Gastrocnemius medialis (tissue), 4 donors: ENCODE measurements at regions not wholly inside any gene's neighbourhood (a gene's known extent, or its start where the extent isn't known, plus 50 kb on each side); places are given as distances from the start of the nearest gene placed in this dataset.

Experiments
- ATAC-seq, 2 donors: fragments of 150-250 bp; one replicate each; pipeline ENCODE4 v1.9.1; 2016
- DNase-seq, 2 donors: peaks; one replicate each; pipeline ENCODE4 v3.0.0-alpha.2; 2019
- H3K27ac ChIP-seq, 4 donors: fragments of 200-600 bp; sonication (generic); 1 replicate in 1 of 4; 2 replicates in 3 of 4; pipeline ENCODE4 v1.5.1; 2016 to 2018; ENCODE audit warnings: mild to moderate bottlenecking in 2 of 4, moderate library complexity in 1 of 4
- H3K27me3 ChIP-seq, 3 donors: fragments of 200-600 bp; sonication (generic) in 2 of 3; 1 replicate in 1 of 3; 2 replicates in 2 of 3; pipeline versions ENCODE4 v1.5.1 to v1.6.0; 2016 to 2019; ENCODE audit warnings: mild to moderate bottlenecking in 1 of 3, moderate library complexity in 1 of 3
- H3K36me3 ChIP-seq, 2 donors: fragments of 200-600 bp; sonication (generic) in 1 of 2; one replicate each; pipeline ENCODE4 v1.5.1; 2017 to 2018
- H3K4me1 ChIP-seq, 2 donors: fragments of 200-600 bp; sonication (generic) in 1 of 2; one replicate each; pipeline ENCODE4 v1.5.1; 2016 to 2017; ENCODE audit warnings: mild to moderate bottlenecking in 2 of 2
- H3K4me3 ChIP-seq, 4 donors: fragments of 200-600 bp; sonication (generic) in 3 of 4; 1 replicate in 1 of 4; 2 replicates in 3 of 4; pipeline ENCODE4 v1.5.1; 2016 to 2019; ENCODE audit warnings: mild to moderate bottlenecking in 2 of 4
- H3K9me3 ChIP-seq, 3 donors: fragments of 200-600 bp; sonication (generic) in 2 of 3; 1 replicate in 1 of 3; 2 replicates in 2 of 3; pipeline ENCODE4 v1.5.1; 2016 to 2019
- CTCF ChIP-seq, 5 experiments: fragments of 450-650 bp in 3 of 5; fragments of 200-600 bp in 2 of 5; sonication (generic) in 2 of 5; IDR thresholded peaks in 4 of 5; conservative IDR thresholded peaks in 1 of 5; 1 replicate in 4 of 5; 2 replicates in 1 of 5; pipeline ENCODE4 v1.5.1; 2016 to 2019; ENCODE audit warnings: antibody characterized with exemption in 5 of 5, mild to moderate bottlenecking in 3 of 5, moderate library complexity in 3 of 5
- POLR2A ChIP-seq, 2 donors: fragments of 450-650 bp; IDR thresholded peaks; one replicate each; pipeline ENCODE4 v1.6.1; 2017; ENCODE audit warnings: antibody characterized with exemption in 2 of 2, mild to moderate bottlenecking in 2 of 2, moderate library complexity in 2 of 2
- in situ Hi-C, 4 donors: fragments of 200-750 bp; cut with MboI; loops; one replicate each; pipeline versions ENCODE4 v1.15.0 to v1.8.0; 2017; ENCODE audit warnings: low sequenced_read_pairs in 4 of 4
- intact Hi-C: fragments of 100-400 bp; cut with DNase I; formaldehyde crosslinking; loops from one replicate; pipeline ENCODE4 v1.15.1; 2023; ENCODE audit warnings: low total_unique reads

GRCh38 chr21:28431527-28432200, 561.0 kb downstream of the LTN1 start:
- Histone ChIP-seq H3K9me3 (no peaks in the 10 kb centered on the region), H3K27me3 (no peaks in the 10 kb centered on the region), H3K4me3 (no peak overlapping the region), H3K4me1 (no peaks in the 10 kb centered on the region), H3K36me3 (no peaks in the 10 kb centered on the region), H3K27ac (no peak overlapping the region)
- no peak for ATAC-seq
- no peak for TF ChIP-seq CTCF (IDR thresholded peaks at IDR 0.05 in 4 of 5, conservative IDR thresholded peaks at IDR 0.05 in 1 of 5)
- no peak for TF ChIP-seq POLR2A (IDR thresholded peaks at IDR 0.05)
- intact Hi-C loops, result no loop called here
- in situ Hi-C loops, result no loop called here
- no peak for DNase-seq

DNA sequence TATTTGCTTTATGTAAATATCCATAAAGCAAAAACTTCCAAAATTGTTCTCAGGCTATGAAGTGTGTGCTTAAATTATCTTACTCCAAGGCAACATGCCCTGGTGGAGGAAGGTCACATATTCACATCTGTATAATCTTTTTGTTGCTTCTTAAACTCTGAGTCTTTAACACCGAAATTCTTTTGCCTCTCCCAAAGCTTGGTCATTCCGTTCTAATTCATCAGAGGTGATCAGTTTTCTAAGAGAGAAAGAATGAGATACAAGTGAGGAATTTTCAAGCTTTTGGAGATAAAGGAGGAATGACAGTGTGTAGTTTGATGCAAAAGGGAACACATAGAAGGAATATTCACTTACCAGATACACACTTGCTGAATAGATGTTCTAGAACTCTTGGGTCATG, 561.7 kb downstream of the LTN1 start:
- no peak overlapping the region for H3K27ac ChIP-seq
- no peaks in the 10 kb centered on the region for H3K4me1 ChIP-seq
- H3K9me3 ChIP-seq, result no peaks in the 10 kb centered on the region
- no peak for TF ChIP-seq CTCF (IDR thresholded peaks at IDR 0.05 in 4 of 5, conservative IDR thresholded peaks at IDR 0.05 in 1 of 5)
- no peak for TF ChIP-seq POLR2A (IDR thresholded peaks at IDR 0.05)
- ATAC-seq, result no peak
- intact Hi-C loops (no loop called here), in situ Hi-C loops (no loop called here)
- H3K27me3 ChIP-seq, result no peaks in the 10 kb centered on the region
- no peak overlapping the region for H3K4me3 ChIP-seq
- H3K36me3 ChIP-seq, result no peaks in the 10 kb centered on the region
- no peak for DNase-seq

GRCh38 chr21:28429161-28429560, 563.5 kb downstream of the LTN1 start:
- ATAC-seq, result no peak
- TF ChIP-seq POLR2A (IDR thresholded peaks at IDR 0.05) (no peak), CTCF (IDR thresholded peaks at IDR 0.05 in 4 of 5, conservative IDR thresholded peaks at IDR 0.05 in 1 of 5) (no peak)
- H3K4me1 ChIP-seq, result no peaks in the 10 kb centered on the region
- DNase-seq, result no peak
- no peaks in the 10 kb centered on the region for H3K9me3 ChIP-seq
- in situ Hi-C loops (no loop called here), intact Hi-C loops (no loop called here)
- no peaks in the 10 kb centered on the region for H3K27me3 ChIP-seq
- no peaks in the 10 kb centered on the region for H3K36me3 ChIP-seq
- H3K27ac ChIP-seq, result no peak overlapping the region
- H3K4me3 ChIP-seq, result no peak overlapping the region

DNA sequence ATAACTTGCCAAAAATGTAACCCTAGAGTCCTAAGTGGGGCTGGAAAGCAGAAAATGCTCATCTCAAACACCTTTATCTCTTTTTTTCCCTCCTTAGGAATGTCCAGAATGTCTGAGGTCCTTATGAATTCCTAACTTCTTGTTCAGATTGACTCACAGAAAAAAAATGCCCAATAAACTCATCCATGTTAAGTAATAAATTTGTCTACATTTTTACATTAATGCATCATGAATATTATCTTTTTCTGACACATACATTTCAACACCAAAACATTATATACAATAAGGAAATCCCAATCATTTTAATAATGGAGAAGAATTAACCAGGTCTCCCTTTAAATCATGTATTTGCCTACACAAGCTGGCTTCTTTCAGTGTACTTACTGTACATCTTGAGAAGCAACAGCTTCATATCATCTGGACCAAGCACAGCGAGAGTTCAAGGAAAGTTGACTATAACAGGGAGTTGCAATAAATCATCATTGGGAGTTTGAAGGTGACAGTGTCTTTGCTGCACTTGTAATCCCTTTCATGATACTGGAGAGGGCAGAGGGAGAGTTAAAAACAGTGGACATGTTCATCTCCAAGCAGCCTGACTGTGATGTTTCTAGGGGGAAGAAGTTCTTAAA, 565.2 kb downstream of the LTN1 start:
- DNase-seq (no peak), ATAC-seq (no peak)
- in situ Hi-C loops (no loop called here), intact Hi-C loops (no loop called here)
- H3K36me3 ChIP-seq, result no peaks in the 10 kb centered on the region
- H3K4me3 ChIP-seq, result no peak overlapping the region
- no peaks in the 10 kb centered on the region for H3K4me1 ChIP-seq
- H3K27me3 ChIP-seq, result no peaks in the 10 kb centered on the region
- H3K9me3 ChIP-seq, result no peaks in the 10 kb centered on the region
- no peak overlapping the region for H3K27ac ChIP-seq
- TF ChIP-seq CTCF (IDR thresholded peaks at IDR 0.05 in 4 of 5, conservative IDR thresholded peaks at IDR 0.05 in 1 of 5), result no peak
- no peak for TF ChIP-seq POLR2A (IDR thresholded peaks at IDR 0.05)
